H1 (cell line): ENCODE measurements at regions not wholly inside any gene's neighbourhood (a gene's known extent, or its start where the extent isn't known, plus 50 kb on each side); places are given as distances from the start of the nearest gene placed in this dataset.

ENCODE experiments used
- CTCF ChIA-PET: fragments of 300-600 bp; sonication (Branson Sonifier 250); formaldehyde crosslinking; loops from one replicate; lab custom pipeline; 2021; ENCODE audit not compliant: partially characterized antibody; lab: Charles Lee
- POLR2A ChIA-PET: fragments of 300-600 bp; sonication (Branson Sonifier 250); formaldehyde crosslinking; loops from one replicate; lab custom pipeline; 2021; ENCODE audit warnings: inconsistent platforms; ENCODE audit not compliant: partially characterized antibody; lab: Charles Lee
- DNase-seq, 2 experiments: peaks; one replicate each; pipeline versions ENCODE4 v3.0.0 to v3.0.0-alpha.2; 2010 to 2022; ENCODE audit warnings: low spot score in 2 of 2, low read depth in 1 of 2, mixed read lengths in 1 of 2
- FAIRE-seq: peaks from 2 replicates; lab custom pipeline; 2011; peaks lifted over from hg19 to GRCh38; lab: Jason Lieb, UNC
- H2AFZ ChIP-seq: 2 replicates; pipeline ENCODE4 v1.8.1; 2012; ENCODE audit warnings: low read length, inconsistent platforms
- H2AK5ac ChIP-seq: 2 replicates; pipeline ENCODE4 v1.6.1; 2013; ENCODE audit warnings: low read depth, low read length
- H2BK120ac ChIP-seq: replicated peaks from 2 replicates; pipeline ENCODE3; 2013; ENCODE audit warnings: low read depth, low read length, inconsistent platforms
- H2BK12ac ChIP-seq: 2 replicates; pipeline ENCODE4 v1.6.1; 2013; ENCODE audit warnings: low read depth, low read length
- H2BK15ac ChIP-seq: 2 replicates; pipeline ENCODE4 v1.6.1; 2013; ENCODE audit warnings: low read length
- H2BK20ac ChIP-seq: 2 replicates; pipeline ENCODE4 v1.6.1; 2013; ENCODE audit warnings: low read length
- H2BK5ac ChIP-seq: 2 replicates; pipeline ENCODE4 v1.6.1; 2013; ENCODE audit warnings: low read depth, low read length
- H3K14ac ChIP-seq: 2 replicates; pipeline ENCODE4 v1.6.1; 2013; ENCODE audit warnings: inconsistent platforms; ENCODE audit not compliant: insufficient read length
- H3K18ac ChIP-seq: 2 replicates; pipeline ENCODE4 v1.6.1; 2013; ENCODE audit warnings: low read length; ENCODE audit errors: extremely low read depth
- H3K23ac ChIP-seq: 2 replicates; pipeline ENCODE4 v1.6.1; 2013; ENCODE audit warnings: inconsistent platforms; ENCODE audit not compliant: insufficient read length
- H3K23me2 ChIP-seq: 2 replicates; pipeline ENCODE4 v1.6.1; 2013; ENCODE audit warnings: low read depth, low read length
- H3K27ac ChIP-seq: 2 replicates; pipeline ENCODE4 v1.6.1; 2011; ENCODE audit warnings: low read depth, low read length, inconsistent platforms
- H3K27me3 ChIP-seq, 4 experiments: replicated peaks in 1 of 4; 1 replicate in 1 of 4; 2 replicates in 3 of 4; pipeline versions ENCODE4 v1.6.1 to v1.8.1; 2011 to 2013; ENCODE audit warnings: low read length in 3 of 4, mild to moderate bottlenecking in 3 of 4, inconsistent platforms in 2 of 4, mixed read lengths in 2 of 4, moderate library complexity in 1 of 4; ENCODE audit not compliant: control insufficient read depth in 3 of 4, insufficient read depth in 3 of 4; ENCODE audit errors: extremely low read depth in 1 of 4
- H3K36me3 ChIP-seq, 4 experiments: 2 replicates each; pipeline versions ENCODE4 v1.6.1 to v1.8.1; 2011 to 2013; ENCODE audit warnings: mild to moderate bottlenecking in 4 of 4, low read length in 3 of 4, moderate library complexity in 2 of 4, control low read depth in 1 of 4, inconsistent platforms in 1 of 4; ENCODE audit not compliant: insufficient read depth in 4 of 4, control insufficient read depth in 2 of 4
- H3K4ac ChIP-seq: replicated peaks from 2 replicates; pipeline ENCODE3; 2013; ENCODE audit warnings: low read length, low read depth, mixed read lengths, inconsistent platforms; ENCODE audit not compliant: insufficient read length
- H3K4me1 ChIP-seq, 4 experiments: replicated peaks in 1 of 4; 1 replicate in 1 of 4; 2 replicates in 3 of 4; pipeline versions ENCODE4 v1.6.1 to v1.8.1; 2011 to 2013; ENCODE audit warnings: low read length in 3 of 4, inconsistent platforms in 2 of 4, mixed read lengths in 1 of 4; ENCODE audit not compliant: insufficient read depth in 4 of 4, control insufficient read depth in 3 of 4
- H3K4me2 ChIP-seq, 2 experiments: 2 replicates each; pipeline versions ENCODE4 v1.6.1 to v1.8.1; 2011 to 2013; ENCODE audit warnings: low read depth in 2 of 2, low read length in 2 of 2, control low read depth in 1 of 2, inconsistent platforms in 1 of 2, mild to moderate bottlenecking in 1 of 2; ENCODE audit not compliant: insufficient read depth in 1 of 2
- H3K4me3 ChIP-seq, 4 experiments: fragments of 200-600, 300-600 bp in 1 of 4; sonication (generic), shearing (Covaris generic), sonication (Bioruptor Twin) in 1 of 4; 2 replicates each; pipeline versions ENCODE4 v1.5.1 to v1.8.1; 2011 to 2016; ENCODE audit warnings: low read length in 4 of 4, low read depth in 3 of 4, control low read depth in 2 of 4, inconsistent platforms in 2 of 4, mild to moderate bottlenecking in 2 of 4, mixed read lengths in 1 of 4, moderate library complexity in 1 of 4; ENCODE audit not compliant: insufficient read depth in 2 of 4; ENCODE audit errors: extremely low read depth in 1 of 4
- H3K56ac ChIP-seq: replicated peaks from 2 replicates; pipeline ENCODE3; 2013; ENCODE audit warnings: low read depth, mild to moderate bottlenecking, mixed read lengths, low read length, inconsistent platforms; ENCODE audit not compliant: insufficient read length
- H3K79me1 ChIP-seq: 2 replicates; pipeline ENCODE4 v1.6.1; 2013; ENCODE audit warnings: low read depth, low read length, control low read depth
- H3K79me2 ChIP-seq, 2 experiments: 2 replicates each; pipeline versions ENCODE4 v1.6.1 to v1.8.1; 2012 to 2013; ENCODE audit warnings: low read length in 2 of 2, mild to moderate bottlenecking in 2 of 2, inconsistent platforms in 1 of 2; ENCODE audit not compliant: insufficient read depth in 2 of 2, control insufficient read depth in 1 of 2
- H3K9ac ChIP-seq, 4 experiments: replicated peaks in 1 of 4; 1 replicate in 1 of 4; 2 replicates in 3 of 4; pipeline versions ENCODE4 v1.6.1 to v1.8.1; 2011 to 2013; ENCODE audit warnings: low read depth in 3 of 4, low read length in 3 of 4, control low read depth in 2 of 4, mild to moderate bottlenecking in 2 of 4, moderate library complexity in 2 of 4, inconsistent platforms in 1 of 4; ENCODE audit errors: extremely low read depth in 1 of 4
- H3K9me3 ChIP-seq, 2 experiments: 2 replicates each; pipeline versions ENCODE4 v1.6.1 to v1.8.1; 2012 to 2013; ENCODE audit warnings: mild to moderate bottlenecking in 2 of 2, moderate library complexity in 2 of 2, control low read depth in 1 of 2, inconsistent platforms in 1 of 2, low read depth in 1 of 2, low read length in 1 of 2, mixed read lengths in 1 of 2; ENCODE audit not compliant: insufficient read depth in 2 of 2
- H4K20me1 ChIP-seq, 2 experiments: replicated peaks in 1 of 2; 2 replicates each; pipeline versions ENCODE3 to v1.8.1; 2011 to 2013; ENCODE audit warnings: inconsistent platforms in 2 of 2, low read length in 2 of 2, mild to moderate bottlenecking in 1 of 2; ENCODE audit not compliant: insufficient read depth in 2 of 2, control insufficient read depth in 1 of 2
- H4K5ac ChIP-seq: 2 replicates; pipeline ENCODE4 v1.6.1; 2013; ENCODE audit warnings: low read length, low read depth, mixed read lengths, inconsistent platforms; ENCODE audit not compliant: insufficient read length
- H4K8ac ChIP-seq: 2 replicates; pipeline ENCODE4 v1.8.0; 2013; ENCODE audit warnings: mild to moderate bottlenecking, moderate library complexity, low read length, inconsistent platforms; ENCODE audit not compliant: insufficient read depth; ENCODE audit errors: extremely low read depth
- H4K91ac ChIP-seq: replicated peaks from 2 replicates; pipeline ENCODE3; 2013; ENCODE audit warnings: low read length, mixed read lengths, inconsistent platforms; ENCODE audit not compliant: insufficient read length
- CBX5 ChIP-seq: fragments of 300-800, 300-1000 bp; sonication (generic); IDR thresholded peaks from 2 replicates; pipeline ENCODE4 v1.7.1; 2016; ENCODE audit warnings: antibody characterized with exemption, low read length, low read depth
- EGR1 ChIP-seq: IDR thresholded peaks from 2 replicates; pipeline ENCODE4 v1.6.1; 2011; ENCODE audit warnings: low read depth, low read length, borderline replicate concordance
- GABPA ChIP-seq: IDR thresholded peaks from 2 replicates; pipeline ENCODE4 v1.6.1; 2011; ENCODE audit warnings: mild to moderate bottlenecking, low read length, moderate library complexity, borderline replicate concordance; ENCODE audit not compliant: insufficient read depth
- SP1 ChIP-seq: IDR thresholded peaks from 2 replicates; pipeline ENCODE4 v1.6.1; 2011; ENCODE audit warnings: low read depth, low read length
- TCF12 ChIP-seq: IDR thresholded peaks from 2 replicates; pipeline ENCODE4 v1.6.1; 2011; ENCODE audit warnings: low read depth, mild to moderate bottlenecking, low read length
- TEAD4 ChIP-seq: IDR thresholded peaks from 2 replicates; pipeline ENCODE4 v1.6.1; 2012; ENCODE audit warnings: low read depth, low read length, inconsistent platforms, mixed read lengths
- WGBS, 2 experiments: shearing (Covaris generic) in 1 of 2; methylation state at CpG; one replicate each; pipeline versions ENCODE4 v1.1.6 to v1.1.7; 2013 to 2015; ENCODE audit warnings: low lambda C conversion rate in 2 of 2, mixed read lengths in 2 of 2, inconsistent platforms in 1 of 2, low coverage in 1 of 2, missing lambda C conversion rate in 1 of 2; ENCODE audit not compliant: insufficient replicate concordance in 2 of 2, insufficient coverage in 1 of 2, insufficient read length in 1 of 2; ENCODE audit errors: extremely low coverage in 1 of 2, missing lambda C conversion rate in 1 of 2; 5-methylcytosine and 5-hydroxymethylcytosine counted together

DNA sequence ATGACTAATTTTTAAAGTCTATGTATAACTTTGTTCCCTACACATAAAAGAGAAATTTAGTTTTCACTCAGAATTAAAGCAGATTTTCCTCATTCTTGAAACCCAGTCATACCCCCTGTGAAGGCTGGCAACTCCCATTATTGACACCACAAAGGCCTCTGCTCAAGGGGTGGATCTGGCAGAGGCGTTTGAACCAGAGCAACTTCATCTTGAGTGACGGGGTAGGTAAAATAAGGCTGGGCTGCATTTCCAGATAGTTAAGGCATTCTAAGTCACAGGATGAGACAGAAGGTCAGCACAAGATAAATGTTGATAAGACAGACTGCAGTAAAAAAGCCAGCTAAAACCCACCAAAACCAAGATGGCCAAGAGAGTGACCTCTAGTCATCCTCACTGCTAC is 177.2 kb upstream of the OR13F1 start:
- no peak overlapping the region for H3K4me3 ChIP-seq
- no peak for FAIRE-seq
- no peak overlapping the region for H2BK120ac ChIP-seq
- H3K9ac ChIP-seq, result no peak overlapping the region
- no peak overlapping the region for H3K23ac ChIP-seq
- no peak overlapping the region for H2AK5ac ChIP-seq
- H4K5ac ChIP-seq, result no peak overlapping the region
- no peak overlapping the region for H3K18ac ChIP-seq
- no peak overlapping the region for H2BK12ac ChIP-seq
- no peak overlapping the region for H2BK15ac ChIP-seq
- H4K20me1 ChIP-seq, result no peaks in the 10 kb centered on the region
- H3K79me1 ChIP-seq, result no peaks in the 10 kb centered on the region
- H3K4ac ChIP-seq, result no peak overlapping the region
- H2BK20ac ChIP-seq, result no peak overlapping the region
- no peak overlapping the region for H2BK5ac ChIP-seq
- H3K27ac ChIP-seq, result no peak overlapping the region
- CTCF ChIA-PET, result interaction anchor here (1.3 kb wide), 1 partner anchor 19 kb away, joined by 3 read pairs; no protein-coding TSS in a partner anchor
- H3K79me2 ChIP-seq, result no peaks in the 10 kb centered on the region
- no peak overlapping the region for H3K4me2 ChIP-seq
- no peaks in the 10 kb centered on the region for H3K27me3 ChIP-seq
- POLR2A ChIA-PET, result no interaction called here
- H3K4me1 ChIP-seq, result no peaks in the 10 kb centered on the region
- no peaks in the 10 kb centered on the region for H3K23me2 ChIP-seq
- DNase-seq, result no peak
- no peak overlapping the region; the same call in 1 of the 2 replicates for H2AFZ ChIP-seq
- no peak overlapping the region for H3K56ac ChIP-seq
- H4K8ac ChIP-seq, result no peak overlapping the region
- H3K36me3 ChIP-seq, result no peaks in the 10 kb centered on the region
- H3K14ac ChIP-seq, result no peak overlapping the region
- peaks cover 0 to 3% of the 10 kb centered on the region in 2 experiments; a peak in 1 of 4 replicates for H3K9me3 ChIP-seq
- WGBS, 2 experiments, result 95% methylated on average over 2 of the region's 2 CpGs; no CpG with 5 or more reads in 1 of the 2 experiments
- no peak overlapping the region for H4K91ac ChIP-seq
- no peak for TF ChIP-seq CBX5
- TF ChIP-seq EGR1, result no peak
- no peak for TF ChIP-seq GABPA
- no peak for TF ChIP-seq TEAD4
- TF ChIP-seq SP1, result no peak
- no peak for TF ChIP-seq TCF12
